Fibroblast of peridontal ligament (primary cell): ENCODE measurements at regions not wholly inside any gene's neighbourhood (a gene's known extent, or its start where the extent isn't known, plus 50 kb on each side); places are given as distances from the start of the nearest gene placed in this dataset.
"Not testable (repeated sequence)": the region's sequence is repeated elsewhere in the genome, so short reads cannot be mapped to it uniquely, and the experiment has no call there.

Experiments
- DNase-seq: peaks from one replicate; pipeline ENCODE4 v3.0.0-alpha.2; 2010; ENCODE audit errors: extremely low read depth

GRCh38 chr5:156197042-156197635 is 129.8 kb upstream of the SGCD start:
- no peak for DNase-seq

GRCh38 chr5:156199045-156199444 is 127.9 kb upstream of the SGCD start:
- no peak for DNase-seq

GRCh38 chr5:156200938-156201787 is 125.8 kb upstream of the SGCD start:
- no peak for DNase-seq

- DNase-seq = peak; percentile 89
These were observed 125.1 kb upstream of the SGCD start for GRCh38 chr5:156201788-156202403.

- DNase-seq = peak; percentile 16
These were observed 118.7 kb upstream of the SGCD start for GRCh38 chr5:156208271-156208670.

GRCh38 chr5:156218367-156219158 is 108.4 kb upstream of the SGCD start:
- no peak for DNase-seq

- DNase-seq = no peak
These were observed 107.4 kb upstream of the SGCD start for GRCh38 chr5:156219483-156220005.

GRCh38 chr5:156221816-156222215 is 105.1 kb upstream of the SGCD start:
- DNase-seq = no peak

GRCh38 chr5:156223547-156223946 is 103.4 kb upstream of the SGCD start:
- DNase-seq = no peak

- not testable (repeated sequence) for DNase-seq
These were observed 100.5 kb upstream of the SGCD start for GRCh38 chr5:156226485-156226884.

GRCh38 chr5:156230887-156231286 is 96.1 kb upstream of the SGCD start:
- DNase-seq = no peak

- DNase-seq = no peak
These were observed 94.6 kb upstream of the SGCD start for GRCh38 chr5:156232251-156232869.

- no peak for DNase-seq
These were observed 89.6 kb upstream of the SGCD start for GRCh38 chr5:156237361-156237760.

GRCh38 chr5:156239800-156240199 is 87.2 kb upstream of the SGCD start:
- no peak for DNase-seq

GRCh38 chr5:156240414-156240813 is 86.5 kb upstream of the SGCD start:
- DNase-seq = no peak

GRCh38 chr5:156241266-156241665 is 85.7 kb upstream of the SGCD start:
- peak; percentile 8 for DNase-seq

- no peak for DNase-seq
These were observed 81.1 kb upstream of the SGCD start for GRCh38 chr5:156245895-156246294.

GRCh38 chr5:156251076-156251475 is 75.9 kb upstream of the SGCD start:
- no peak for DNase-seq

GRCh38 chr5:156253130-156253529 is 73.8 kb upstream of the SGCD start:
- DNase-seq = no peak

GRCh38 chr5:156254196-156254595 is 72.8 kb upstream of the SGCD start:
- no peak for DNase-seq

- no peak for DNase-seq
These were observed 70.3 kb upstream of the SGCD start for GRCh38 chr5:156256642-156257041.
